ENCODE measurements at regions not wholly inside any gene's neighbourhood (a gene's known extent, or its start where the extent isn't known, plus 50 kb on each side); places are given as distances from the start of the nearest gene placed in this dataset.

DNA sequence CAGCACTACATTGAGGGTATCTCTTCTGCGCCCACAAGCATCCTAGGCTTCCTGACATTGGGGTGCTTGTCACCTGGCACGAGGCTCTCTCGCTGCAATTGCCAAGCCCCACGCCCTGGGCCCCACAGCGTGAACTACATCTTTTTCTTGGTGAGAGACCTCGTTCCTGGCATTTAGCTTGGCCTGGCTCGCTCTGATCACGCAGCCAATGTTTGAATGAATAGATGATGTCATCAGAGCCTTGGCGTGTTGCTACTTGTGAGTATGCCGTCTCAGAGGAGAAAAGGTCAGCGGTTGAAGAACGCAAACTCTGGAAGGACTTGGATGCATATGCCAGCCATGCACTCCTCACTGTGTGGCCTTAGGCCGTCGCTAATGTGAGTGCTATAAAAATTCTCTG, 150.2 kb upstream of the AUTS2 start:
- Histone ChIP-seq H3K4me3 (no peak overlapping the region), H3K9me3 (no peaks in the 10 kb centered on the region), H3K36me3 (no peaks in the 10 kb centered on the region), H3K4me1 (ENCODE audit: control insufficient read depth in 1 of 2, low read depth in 2 of 2) (no peaks in the 10 kb centered on the region), H3K27me3 (replicated peaks; ENCODE audit: insufficient read depth) (no peaks in the 10 kb centered on the region), H3K27ac (no peak overlapping the region)
- ATAC-seq (ENCODE audit: insufficient number of reproducible peaks, low FRiP score, low read depth) (no peak), DNase-seq (ENCODE audit: low spot score) (no peak)
- TF ChIP-seq, protein P1, sequence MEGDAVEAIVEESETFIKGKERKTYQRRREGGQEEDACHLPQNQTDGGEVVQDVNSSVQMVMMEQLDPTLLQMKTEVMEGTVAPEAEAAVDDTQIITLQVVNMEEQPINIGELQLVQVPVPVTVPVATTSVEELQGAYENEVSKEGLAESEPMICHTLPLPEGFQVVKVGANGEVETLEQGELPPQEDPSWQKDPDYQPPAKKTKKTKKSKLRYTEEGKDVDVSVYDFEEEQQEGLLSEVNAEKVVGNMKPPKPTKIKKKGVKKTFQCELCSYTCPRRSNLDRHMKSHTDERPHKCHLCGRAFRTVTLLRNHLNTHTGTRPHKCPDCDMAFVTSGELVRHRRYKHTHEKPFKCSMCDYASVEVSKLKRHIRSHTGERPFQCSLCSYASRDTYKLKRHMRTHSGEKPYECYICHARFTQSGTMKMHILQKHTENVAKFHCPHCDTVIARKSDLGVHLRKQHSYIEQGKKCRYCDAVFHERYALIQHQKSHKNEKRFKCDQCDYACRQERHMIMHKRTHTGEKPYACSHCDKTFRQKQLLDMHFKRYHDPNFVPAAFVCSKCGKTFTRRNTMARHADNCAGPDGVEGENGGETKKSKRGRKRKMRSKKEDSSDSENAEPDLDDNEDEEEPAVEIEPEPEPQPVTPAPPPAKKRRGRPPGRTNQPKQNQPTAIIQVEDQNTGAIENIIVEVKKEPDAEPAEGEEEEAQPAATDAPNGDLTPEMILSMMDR (IDR thresholded peaks at IDR 0.05), result no peak

GRCh38 chr7:69450456-69450855, 147.8 kb upstream of the AUTS2 start:
- Histone ChIP-seq H3K36me3 (no peaks in the 10 kb centered on the region), H3K4me1 (ENCODE audit: control insufficient read depth in 1 of 2, low read depth in 2 of 2) (no peaks in the 10 kb centered on the region), H3K27ac (no peak overlapping the region), H3K4me3 (no peak overlapping the region), H3K9me3 (no peaks in the 10 kb centered on the region), H3K27me3 (replicated peaks; ENCODE audit: insufficient read depth) (no peaks in the 10 kb centered on the region)
- TF ChIP-seq, protein P1 (IDR thresholded peaks at IDR 0.05), result no peak
- DNase-seq (ENCODE audit: low spot score) (no peak), ATAC-seq (ENCODE audit: insufficient number of reproducible peaks, low FRiP score, low read depth) (no peak)

GRCh38 chr7:69451715-69452114, 146.6 kb upstream of the AUTS2 start:
- no peaks in the 10 kb centered on the region for H3K27me3 ChIP-seq (replicated peaks; ENCODE audit: insufficient read depth)
- DNase-seq (ENCODE audit: low spot score), result no peak
- TF ChIP-seq, protein P1 (IDR thresholded peaks at IDR 0.05), result no peak
- no peak overlapping the region for H3K4me3 ChIP-seq
- no peaks in the 10 kb centered on the region for H3K9me3 ChIP-seq
- no peak for ATAC-seq (ENCODE audit: insufficient number of reproducible peaks, low FRiP score, low read depth)
- no peak overlapping the region for H3K27ac ChIP-seq
- no peaks in the 10 kb centered on the region for H3K4me1 ChIP-seq (ENCODE audit: control insufficient read depth in 1 of 2, low read depth in 2 of 2)
- H3K36me3 ChIP-seq, result no peaks in the 10 kb centered on the region

GRCh38 chr7:69452797-69453196, 145.5 kb upstream of the AUTS2 start:
- H3K4me1 ChIP-seq (ENCODE audit: control insufficient read depth in 1 of 2, low read depth in 2 of 2), result peaks cover 0 to 2% of the 10 kb centered on the region in 2 donors

DNA sequence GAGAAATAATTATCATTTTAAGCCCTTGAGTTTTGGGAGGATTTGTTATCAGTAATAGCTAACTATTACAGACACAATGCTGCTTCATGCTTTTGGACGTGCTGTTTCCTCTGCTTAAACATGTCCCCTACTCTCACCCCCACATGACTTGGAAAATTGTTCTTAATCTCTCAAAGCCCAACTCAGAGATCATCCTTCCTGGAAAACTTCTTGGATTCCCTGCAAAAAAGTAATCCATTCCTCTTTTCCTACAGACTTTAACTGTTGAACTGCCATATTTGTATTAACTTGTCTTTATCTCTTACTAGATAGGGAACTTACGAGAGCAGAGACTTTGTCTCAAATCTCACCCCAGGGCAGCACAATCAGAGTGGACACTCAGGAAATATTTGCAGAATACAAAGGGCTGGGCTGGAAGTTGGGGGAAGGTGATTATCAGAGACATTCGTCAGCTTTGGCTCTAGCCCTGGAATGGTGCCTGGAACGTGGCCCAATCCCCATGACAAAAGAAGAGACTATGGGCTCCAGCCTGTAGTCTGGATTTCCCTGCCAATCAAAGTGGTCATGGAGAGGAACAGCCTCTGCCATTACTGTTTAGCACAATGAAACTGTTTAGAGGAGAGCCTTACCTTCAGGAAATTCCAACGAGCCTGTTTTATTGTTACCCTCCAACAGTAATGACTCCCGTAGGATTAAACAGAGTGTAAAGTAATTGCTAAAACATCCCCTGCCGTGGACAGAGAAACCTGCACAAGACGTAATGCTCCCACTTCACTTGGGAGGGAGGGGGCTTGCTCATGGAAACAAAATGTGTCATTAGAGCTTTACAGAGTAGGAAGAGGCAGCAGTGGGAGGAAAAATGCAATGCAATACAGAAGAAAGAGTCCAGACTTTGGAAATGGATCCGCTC, 140.4 kb upstream of the AUTS2 start:
- Histone ChIP-seq H3K9me3 (no peaks in the 10 kb centered on the region), H3K27ac (no peak overlapping the region), H3K4me3 (no peak overlapping the region), H3K36me3 (no peaks in the 10 kb centered on the region), H3K4me1 (ENCODE audit: control insufficient read depth in 1 of 2, low read depth in 2 of 2) (peaks cover 0 to 4% of the 10 kb centered on the region in 2 donors), H3K27me3 (replicated peaks; ENCODE audit: insufficient read depth) (no peaks in the 10 kb centered on the region)
- DNase-seq (ENCODE audit: low spot score) (no peak), ATAC-seq (ENCODE audit: insufficient number of reproducible peaks, low FRiP score, low read depth) (no peak)
- TF ChIP-seq, protein P1 (IDR thresholded peaks at IDR 0.05), result no peak

More at GRCh38 chr7:69452797-69453196, 145.5 kb upstream of the AUTS2 start:
- no peak overlapping the region for H3K4me3 ChIP-seq
- no peaks in the 10 kb centered on the region for H3K36me3 ChIP-seq
- ATAC-seq (ENCODE audit: insufficient number of reproducible peaks, low FRiP score, low read depth), result no peak
- no peaks in the 10 kb centered on the region for H3K9me3 ChIP-seq
- DNase-seq (ENCODE audit: low spot score), result no peak
- TF ChIP-seq, protein P1 (IDR thresholded peaks at IDR 0.05), result no peak
- H3K27me3 ChIP-seq (replicated peaks; ENCODE audit: insufficient read depth), result no peaks in the 10 kb centered on the region
- no peak overlapping the region for H3K27ac ChIP-seq
